Ishikawa (cell line): ENCODE measurements at regions not wholly inside any gene's neighbourhood (a gene's known extent, or its start where the extent isn't known, plus 50 kb on each side); places are given as distances from the start of the nearest gene placed in this dataset.

ENCODE experiments used
- RAD21 ChIP-seq: IDR thresholded peaks from 2 replicates; pipeline ENCODE4 v1.6.1; 2012; ENCODE audit warnings: low read depth
- YY1 ChIP-seq: IDR thresholded peaks from 2 replicates; pipeline ENCODE4 v1.6.1; 2012; ENCODE audit warnings: low read depth

DNA sequence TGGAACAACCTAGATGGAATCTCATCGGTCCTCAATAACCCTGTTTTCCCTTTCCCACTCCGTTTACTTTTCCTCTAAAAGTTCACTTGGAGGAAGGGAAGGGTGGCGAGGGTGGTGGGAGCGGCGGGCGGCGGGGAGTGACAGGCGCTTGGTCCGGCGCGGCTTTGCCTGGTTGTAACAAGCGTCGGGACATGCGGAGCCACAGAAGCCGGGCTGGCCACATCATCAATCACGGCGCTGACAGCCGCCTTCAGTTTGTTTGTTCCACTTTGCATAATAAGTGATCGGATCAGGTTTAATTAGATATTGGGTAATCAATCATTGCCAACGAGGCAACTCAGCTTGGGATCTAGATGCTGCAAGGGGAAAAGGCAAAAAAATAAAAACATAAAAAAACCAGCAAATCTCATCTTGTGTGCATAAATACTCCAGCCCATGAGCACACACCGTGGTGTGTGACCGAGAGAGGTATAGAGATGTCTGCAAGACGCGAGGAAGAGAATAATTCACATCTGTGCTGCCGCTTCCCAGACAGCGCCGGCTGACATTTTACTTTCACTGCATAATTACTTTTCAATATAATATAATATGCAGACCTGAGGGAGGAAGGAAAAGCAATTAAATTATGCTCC is 396.2 kb upstream of the IRX4 start:
- TF ChIP-seq RAD21 (no peak), YY1 (no peak)
